Sigmoid colon (tissue), 4 donors: ENCODE measurements at regions not wholly inside any gene's neighbourhood (a gene's known extent, or its start where the extent isn't known, plus 50 kb on each side); places are given as distances from the start of the nearest gene placed in this dataset.

Source experiments
- CTCF ChIP-seq, 4 experiments: fragments of 450-650 bp in 3 of 4; fragments of 200-600 bp in 1 of 4; IDR thresholded peaks; one replicate each; pipeline ENCODE4 v1.5.1; 2016 to 2019; ENCODE audit warnings: antibody characterized with exemption in 4 of 4, mild to moderate bottlenecking in 3 of 4, moderate library complexity in 2 of 4
- EP300 ChIP-seq, 4 donors: sonication (generic); formaldehyde crosslinking; IDR thresholded peaks; one replicate each; pipeline ENCODE4 v1.6.1; 2017; ENCODE audit warnings: antibody characterized with exemption in 4 of 4
- POLR2A ChIP-seq, 2 donors: fragments of 450-650 bp; IDR thresholded peaks; one replicate each; pipeline ENCODE4 v1.6.1; 2016; ENCODE audit warnings: antibody characterized with exemption in 2 of 2, mild to moderate bottlenecking in 2 of 2, moderate library complexity in 2 of 2

- TF ChIP-seq EP300 (IDR thresholded peaks at IDR 0.05) (no peak), POLR2A (IDR thresholded peaks at IDR 0.05) (no peak), CTCF (IDR thresholded peaks at IDR 0.05) (no peak)
These were observed 486.1 kb downstream of the KDM4C start for GRCh38 chr9:7243838-7244237.
